ENCODE measurements at regions not wholly inside any gene's neighbourhood (a gene's known extent, or its start where the extent isn't known, plus 50 kb on each side); places are given as distances from the start of the nearest gene placed in this dataset.

- TF ChIP-seq CTCF (conservative IDR thresholded peaks at IDR 0.05; ENCODE audit: low read length), result no peak
- TF ChIP-seq EZH2phosphoT487 (IDR thresholded peaks at IDR 0.05; ENCODE audit: borderline replicate concordance), result no peak
These were observed 653.0 kb upstream of the FAM98A start for GRCh38 chr2:34252111-34252510.
